ENCODE measurements at regions not wholly inside any gene's neighbourhood (a gene's known extent, or its start where the extent isn't known, plus 50 kb on each side); places are given as distances from the start of the nearest gene placed in this dataset.

DNA sequence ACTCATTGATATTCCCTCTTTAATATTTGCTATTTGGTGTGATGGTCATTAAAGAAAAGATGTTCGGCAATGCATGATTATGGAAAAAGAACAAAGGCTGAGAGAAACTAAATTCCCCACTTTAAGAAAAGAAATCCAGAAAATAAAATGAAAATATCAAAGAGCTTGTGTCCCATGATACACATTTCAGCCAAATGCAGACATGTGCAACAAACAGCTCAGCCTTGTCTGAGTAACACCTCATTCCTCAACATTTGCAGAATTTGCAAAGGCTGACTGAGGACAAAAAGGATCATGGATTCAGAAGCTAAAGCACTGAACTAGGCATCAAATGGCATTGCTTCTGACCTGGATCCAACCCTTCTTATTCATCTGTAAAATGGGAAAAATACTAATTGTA is 281.0 kb downstream of the RAB28 start:
- TF ChIP-seq, protein P1, sequence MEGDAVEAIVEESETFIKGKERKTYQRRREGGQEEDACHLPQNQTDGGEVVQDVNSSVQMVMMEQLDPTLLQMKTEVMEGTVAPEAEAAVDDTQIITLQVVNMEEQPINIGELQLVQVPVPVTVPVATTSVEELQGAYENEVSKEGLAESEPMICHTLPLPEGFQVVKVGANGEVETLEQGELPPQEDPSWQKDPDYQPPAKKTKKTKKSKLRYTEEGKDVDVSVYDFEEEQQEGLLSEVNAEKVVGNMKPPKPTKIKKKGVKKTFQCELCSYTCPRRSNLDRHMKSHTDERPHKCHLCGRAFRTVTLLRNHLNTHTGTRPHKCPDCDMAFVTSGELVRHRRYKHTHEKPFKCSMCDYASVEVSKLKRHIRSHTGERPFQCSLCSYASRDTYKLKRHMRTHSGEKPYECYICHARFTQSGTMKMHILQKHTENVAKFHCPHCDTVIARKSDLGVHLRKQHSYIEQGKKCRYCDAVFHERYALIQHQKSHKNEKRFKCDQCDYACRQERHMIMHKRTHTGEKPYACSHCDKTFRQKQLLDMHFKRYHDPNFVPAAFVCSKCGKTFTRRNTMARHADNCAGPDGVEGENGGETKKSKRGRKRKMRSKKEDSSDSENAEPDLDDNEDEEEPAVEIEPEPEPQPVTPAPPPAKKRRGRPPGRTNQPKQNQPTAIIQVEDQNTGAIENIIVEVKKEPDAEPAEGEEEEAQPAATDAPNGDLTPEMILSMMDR (IDR thresholded peaks at IDR 0.05 in 8 of 11, conservative IDR thresholded peaks at IDR 0.05 in 3 of 11) = no peak
- TF ChIP-seq POLR2A (IDR thresholded peaks at IDR 0.05) (no peak), POLR2AphosphoS5 (IDR thresholded peaks at IDR 0.05) (no peak)
